Caco-2 (cell line): ENCODE measurements at regions not wholly inside any gene's neighbourhood (a gene's known extent, or its start where the extent isn't known, plus 50 kb on each side); places are given as distances from the start of the nearest gene placed in this dataset.
A peak's percentile ranks its signal among the peaks of the same experiment; 100 is the strongest.

ENCODE experiments used
- BruUV-seq: library from RNA; stranded (reverse); fragments of 400-500 nt; replicated peaks from 2 replicates; lab custom pipeline; 2021; lab: Mats Ljungman, UMichigan
- CTCF ChIA-PET: fragments of 300-600 bp; sonication (Branson Sonifier 250); formaldehyde crosslinking; loops from one replicate; lab custom pipeline; 2022; ENCODE audit warnings: antibody characterized with exemption; lab: Charles Lee
- POLR2A ChIA-PET: fragments of 300-600 bp; sonication (Branson Sonifier 250); formaldehyde crosslinking; loops from one replicate; lab custom pipeline; 2022; ENCODE audit warnings: antibody characterized with exemption; lab: Charles Lee
- DNase-seq, 2 experiments: peaks; one replicate each; pipeline versions ENCODE4 v3.0.0 to v3.0.0-alpha.2; 2020 to 2022
- H3K27me3 ChIP-seq: replicated peaks from 2 replicates; pipeline ENCODE4 v1.6.0; 2011; ENCODE audit warnings: low read length; ENCODE audit not compliant: control insufficient read depth, insufficient read depth
- H3K36me3 ChIP-seq: 2 replicates; pipeline ENCODE4 v1.5.1; 2011; ENCODE audit warnings: low read length; ENCODE audit not compliant: control insufficient read depth, insufficient read depth
- H3K4me1 ChIP-seq: fragments of 250-450 bp; sonication (Bioruptor Pico); 2 replicates; pipeline ENCODE4 v1.5.1; 2020; ENCODE audit warnings: mild to moderate bottlenecking
- H3K4me3 ChIP-seq: 2 replicates; pipeline ENCODE4 v1.5.1; 2011; ENCODE audit warnings: low read depth, mild to moderate bottlenecking, control low read depth, low read length
- H3K9me3 ChIP-seq: fragments of 250-450 bp; sonication (Bioruptor Pico); 2 replicates; pipeline ENCODE4 v1.5.1; 2020; ENCODE audit warnings: mild to moderate bottlenecking, moderate library complexity
- H3K27ac Mint-ChIP-seq: one replicate; pipeline ENCODE4 v1.8.0; 2022; ENCODE audit warnings: mixed read lengths; ENCODE audit not compliant: unreplicated experiment
- H3K27me3 Mint-ChIP-seq: one replicate; pipeline ENCODE4 v1.8.0; 2022; ENCODE audit warnings: mixed read lengths; ENCODE audit not compliant: insufficient read depth, unreplicated experiment
- H3K36me3 Mint-ChIP-seq: one replicate; pipeline ENCODE4 v1.8.0; 2022; ENCODE audit warnings: mild to moderate bottlenecking, mixed read lengths; ENCODE audit not compliant: insufficient read depth, unreplicated experiment
- H3K4me1 Mint-ChIP-seq: one replicate; pipeline ENCODE4 v1.8.0; 2022; ENCODE audit warnings: low read depth, mixed read lengths; ENCODE audit not compliant: unreplicated experiment
- H3K4me3 Mint-ChIP-seq: one replicate; pipeline ENCODE4 v1.8.0; 2022; ENCODE audit warnings: mild to moderate bottlenecking, moderate library complexity, mixed read lengths; ENCODE audit not compliant: unreplicated experiment
- H3K9me3 Mint-ChIP-seq: one replicate; pipeline ENCODE4 v1.8.0; 2022; ENCODE audit warnings: mixed read lengths; ENCODE audit not compliant: unreplicated experiment
- intact Hi-C: fragments of 100-400 bp; cut with micrococcal nuclease; formaldehyde crosslinking; loops from one replicate; pipeline ENCODE4 v1.10.0; 2022; ENCODE audit not compliant: unreplicated experiment
- TF ChIP-seq, protein P1 (sequence below), 2 experiments: fragments of 200-600 bp in 1 of 2; IDR thresholded peaks; 1 replicate in 1 of 2; 2 replicates in 1 of 2; pipeline versions ENCODE4 v1.5.1 to v1.8.0; 2011 to 2022; ENCODE audit warnings: antibody characterized with exemption in 1 of 2, control low read depth in 1 of 2, inconsistent platforms in 1 of 2, low read depth in 1 of 2, low read length in 1 of 2, mild to moderate bottlenecking in 1 of 2, moderate library complexity in 1 of 2; ENCODE audit not compliant: insufficient read depth in 1 of 2, severe bottlenecking in 1 of 2, unreplicated experiment in 1 of 2

DNA sequence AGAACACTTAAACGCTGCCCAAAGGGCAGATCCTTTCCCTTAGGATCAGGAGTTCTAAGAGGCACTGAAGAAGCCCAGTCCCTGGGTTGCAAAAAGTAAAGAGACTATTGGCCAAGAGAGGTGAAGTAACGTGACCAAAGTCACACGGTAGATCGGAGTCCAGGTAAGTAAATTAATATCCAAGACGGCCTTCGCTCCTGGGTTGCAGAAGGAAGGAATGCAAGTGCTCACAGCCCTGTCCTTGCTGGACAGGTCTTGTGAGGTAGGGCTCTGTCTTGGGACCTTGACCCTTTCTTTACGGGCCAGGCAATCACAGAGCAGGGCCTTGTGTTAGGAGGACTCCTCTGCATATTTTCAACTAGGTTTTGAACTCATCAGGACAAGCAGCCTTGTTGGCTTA is 243.7 kb upstream of the PDE10A start:
- peaks cover 19% of the 10 kb centered on the region for H3K27me3 Mint-ChIP-seq
- H3K4me3 ChIP-seq: no peak overlapping the region
- DNase-seq: peak; percentile 38 to 63
- no peaks in the 10 kb centered on the region; the same call in 1 of the 2 replicates for H3K4me1 ChIP-seq
- H3K27ac Mint-ChIP-seq: no peak overlapping the region
- H3K9me3 ChIP-seq: no peaks in the 10 kb centered on the region
- BruUV-seq: no TSS peak
- POLR2A ChIA-PET: no interaction called here
- H3K27me3 ChIP-seq: no peaks in the 10 kb centered on the region
- intact Hi-C loops: no loop called here
- H3K4me1 Mint-ChIP-seq: no peaks in the 10 kb centered on the region
- TF ChIP-seq, protein P1, sequence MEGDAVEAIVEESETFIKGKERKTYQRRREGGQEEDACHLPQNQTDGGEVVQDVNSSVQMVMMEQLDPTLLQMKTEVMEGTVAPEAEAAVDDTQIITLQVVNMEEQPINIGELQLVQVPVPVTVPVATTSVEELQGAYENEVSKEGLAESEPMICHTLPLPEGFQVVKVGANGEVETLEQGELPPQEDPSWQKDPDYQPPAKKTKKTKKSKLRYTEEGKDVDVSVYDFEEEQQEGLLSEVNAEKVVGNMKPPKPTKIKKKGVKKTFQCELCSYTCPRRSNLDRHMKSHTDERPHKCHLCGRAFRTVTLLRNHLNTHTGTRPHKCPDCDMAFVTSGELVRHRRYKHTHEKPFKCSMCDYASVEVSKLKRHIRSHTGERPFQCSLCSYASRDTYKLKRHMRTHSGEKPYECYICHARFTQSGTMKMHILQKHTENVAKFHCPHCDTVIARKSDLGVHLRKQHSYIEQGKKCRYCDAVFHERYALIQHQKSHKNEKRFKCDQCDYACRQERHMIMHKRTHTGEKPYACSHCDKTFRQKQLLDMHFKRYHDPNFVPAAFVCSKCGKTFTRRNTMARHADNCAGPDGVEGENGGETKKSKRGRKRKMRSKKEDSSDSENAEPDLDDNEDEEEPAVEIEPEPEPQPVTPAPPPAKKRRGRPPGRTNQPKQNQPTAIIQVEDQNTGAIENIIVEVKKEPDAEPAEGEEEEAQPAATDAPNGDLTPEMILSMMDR (IDR thresholded peaks at IDR 0.05; ENCODE audit: insufficient read depth in 1 of 2, low read depth in 1 of 2, low read length in 1 of 2, severe bottlenecking in 1 of 2, unreplicated experiment in 1 of 2): no peak
- H3K9me3 Mint-ChIP-seq: peaks cover 24% of the 10 kb centered on the region
- H3K36me3 ChIP-seq: no peaks in the 10 kb centered on the region
- CTCF ChIA-PET: no interaction called here
- no peak overlapping the region for H3K4me3 Mint-ChIP-seq
- H3K36me3 Mint-ChIP-seq: no peaks in the 10 kb centered on the region

DNA sequence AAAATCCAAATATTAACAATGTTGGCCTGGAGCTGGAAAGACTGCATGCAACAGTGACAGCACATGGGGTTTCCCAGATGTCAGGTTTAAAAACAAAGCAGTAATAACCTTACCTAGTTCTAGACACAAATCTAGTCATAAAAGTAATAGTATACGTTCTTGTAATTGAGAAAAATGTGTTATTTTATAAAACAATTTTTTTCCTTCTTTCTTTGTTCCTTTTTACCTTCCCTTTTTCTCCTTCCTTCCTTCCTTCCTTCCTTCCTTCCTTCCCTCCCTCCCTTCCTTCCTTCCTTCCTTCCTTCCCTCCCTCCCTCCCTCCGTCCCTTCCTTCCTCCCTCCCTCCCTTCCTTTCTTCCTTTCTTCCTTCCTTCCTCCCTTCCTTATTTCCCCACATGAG is 242.7 kb upstream of the PDE10A start:
- Histone ChIP-seq H3K9me3 (no peaks in the 10 kb centered on the region), H3K4me3 (no peak overlapping the region), H3K36me3 (no peaks in the 10 kb centered on the region), H3K4me1 (no peaks in the 10 kb centered on the region; the same call in 1 of the 2 replicates), H3K27me3 (no peaks in the 10 kb centered on the region)
- BruUV-seq: no TSS peak
- Mint-ChIP-seq H3K4me3 (no peak overlapping the region), H3K27ac (no peak overlapping the region), H3K27me3 (peaks cover 19% of the 10 kb centered on the region), H3K36me3 (no peaks in the 10 kb centered on the region), H3K9me3 (peaks cover 21% of the 10 kb centered on the region), H3K4me1 (no peaks in the 10 kb centered on the region)
- TF ChIP-seq, protein P1 (IDR thresholded peaks at IDR 0.05; ENCODE audit: insufficient read depth in 1 of 2, low read depth in 1 of 2, low read length in 1 of 2, severe bottlenecking in 1 of 2, unreplicated experiment in 1 of 2): no peak
- POLR2A ChIA-PET: no interaction called here
- intact Hi-C loops: no loop called here
- CTCF ChIA-PET: no interaction called here
- no peak for DNase-seq

DNA sequence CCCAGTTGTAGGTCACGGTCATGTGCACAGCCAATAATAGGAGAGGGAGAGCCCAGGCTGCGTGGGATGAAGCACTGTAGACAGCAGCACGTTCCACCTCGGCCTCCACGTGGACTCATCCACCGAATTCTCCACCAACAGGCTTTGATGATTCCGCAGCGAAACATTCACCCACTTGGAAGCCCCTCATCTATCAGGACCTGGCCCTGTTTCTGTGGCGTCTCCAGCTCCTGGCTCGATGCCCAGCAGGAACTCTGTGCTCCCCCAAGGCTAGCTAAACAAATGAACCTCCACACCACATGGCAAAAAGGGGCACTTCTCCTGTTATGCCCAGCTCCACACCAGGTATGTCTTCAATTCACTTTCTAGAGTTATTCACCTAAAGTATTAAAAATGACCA is 237.9 kb upstream of the PDE10A start:
- Mint-ChIP-seq H3K4me3 (no peak overlapping the region), H3K27ac (no peak overlapping the region), H3K9me3 (peaks cover 11% of the 10 kb centered on the region), H3K27me3 (peaks cover 22% of the 10 kb centered on the region), H3K36me3 (no peaks in the 10 kb centered on the region), H3K4me1 (no peaks in the 10 kb centered on the region)
- POLR2A ChIA-PET: no interaction called here
- no peak for DNase-seq
- H3K36me3 ChIP-seq: no peaks in the 10 kb centered on the region
- intact Hi-C loops: no loop called here
- H3K9me3 ChIP-seq: no peaks in the 10 kb centered on the region
- no peak overlapping the region for H3K4me3 ChIP-seq
- no peaks in the 10 kb centered on the region for H3K27me3 ChIP-seq
- H3K4me1 ChIP-seq: no peaks in the 10 kb centered on the region
- CTCF ChIA-PET: no interaction called here
- TF ChIP-seq, protein P1 (IDR thresholded peaks at IDR 0.05; ENCODE audit: insufficient read depth in 1 of 2, low read depth in 1 of 2, low read length in 1 of 2, severe bottlenecking in 1 of 2, unreplicated experiment in 1 of 2): no peak
- BruUV-seq: no TSS peak
